ENCODE measurements at regions not wholly inside any gene's neighbourhood (a gene's known extent, or its start where the extent isn't known, plus 50 kb on each side); places are given as distances from the start of the nearest gene placed in this dataset.

DNA sequence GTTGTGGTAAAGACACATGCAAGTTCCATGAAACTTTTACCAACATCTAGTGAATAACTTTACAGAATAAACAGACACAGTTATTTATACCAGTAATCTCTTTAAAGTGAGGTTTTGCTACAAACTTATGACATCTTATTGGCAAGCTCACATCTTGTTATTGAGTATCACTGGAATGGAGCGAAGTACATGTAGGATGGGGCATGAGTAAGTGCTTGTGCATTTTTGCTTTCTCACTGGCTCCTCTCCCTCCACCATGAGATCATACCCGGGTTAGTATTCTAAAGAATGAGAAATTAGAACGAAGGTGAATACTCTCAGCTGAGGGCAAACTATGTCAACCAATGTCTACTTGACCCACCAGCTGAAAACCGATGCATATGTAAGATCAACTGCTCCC is 193.3 kb upstream of the ZNF717 start:
- Histone ChIP-seq H3K9ac (ENCODE audit: insufficient read depth in 1 of 2, low read depth in 2 of 2, low read length in 2 of 2) (no peak overlapping the region), H3K9me3 (replicated peaks; ENCODE audit: control insufficient read depth, insufficient read depth, low read depth, low read length) (no peaks in the 10 kb centered on the region), H3K79me2 (ENCODE audit: control insufficient read depth, insufficient read depth, low read length) (no peaks in the 10 kb centered on the region), H3K27ac (ENCODE audit: extremely low read depth, low read depth, low read length) (no peak overlapping the region), H3K9me1 (ENCODE audit: control insufficient read depth, insufficient read depth, low read length) (no peaks in the 10 kb centered on the region), H3K4me1 (replicated peaks in 1 of 2; ENCODE audit: control insufficient read depth in 2 of 2, insufficient read depth in 2 of 2, low read length in 2 of 2) (no peaks in the 10 kb centered on the region), H3K36me3 (ENCODE audit: control insufficient read depth, insufficient read depth, low read length) (no peaks in the 10 kb centered on the region), H2AFZ (ENCODE audit: low read depth, low read length) (no peak overlapping the region), H3K4me3 (no peak overlapping the region), H3K27me3 (ENCODE audit: control insufficient read depth in 2 of 2, insufficient read depth in 2 of 2, low read length in 2 of 2) (no peaks in the 10 kb centered on the region), H3K4me2 (ENCODE audit: insufficient read depth, low read length) (no peak overlapping the region), H4K20me1 (replicated peaks; ENCODE audit: control insufficient read depth, insufficient read depth, low read length) (no peaks in the 10 kb centered on the region)
- no peak for ATAC-seq
- no TSS peak for BruUV-seq (replicated peaks)
- ChIA-PET CTCF (ENCODE audit: low intra/inter-chr PET ratio) (no interaction called here), POLR2A (no interaction called here)
- FAIRE-seq = no peak
- intact Hi-C loops (cut with micrococcal nuclease) (no loop called here), in situ Hi-C loops (cut with MboI) (loop anchor here (25.0 kb wide), 1 partner anchor 1859 kb away; no protein-coding TSS in a partner anchor)
- TF ChIP-seq POLR2AphosphoS2 (IDR thresholded peaks at IDR 0.05; ENCODE audit: low read length) (no peak), TAF1 (IDR thresholded peaks at IDR 0.05; ENCODE audit: control insufficient read depth, extremely low read depth, insufficient read depth, low read length, severe bottlenecking) (no peak), KLF1 (tag; IDR thresholded peaks at IDR 0.05) (no peak), TRIM28 (IDR thresholded peaks at IDR 0.05) (no peak)
- 0% methylated on average over 4 of the region's 4 CpGs for WGBS (ENCODE audit: insufficient coverage, low coverage, missing lambda C conversion rate)
- DNase-seq (ENCODE audit: extremely low read depth in 1 of 4, low spot score in 3 of 4) = no peak

DNA sequence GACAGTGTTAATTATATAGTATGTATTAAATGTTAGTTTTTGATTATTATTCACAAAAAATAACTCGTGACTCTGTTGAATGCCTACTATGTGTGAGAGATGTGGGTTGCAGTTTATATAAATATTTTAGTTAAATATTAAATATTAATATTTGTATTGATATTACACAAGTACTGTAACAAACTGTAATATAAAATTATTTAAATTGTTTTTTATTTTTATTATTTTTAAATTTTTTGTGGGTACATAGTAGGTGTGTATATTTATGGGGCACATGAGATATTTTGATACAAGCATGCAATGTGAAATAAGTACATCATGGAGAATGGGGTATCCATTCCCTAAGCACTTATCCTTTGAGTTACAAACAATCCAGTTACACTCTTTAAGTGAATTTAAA is 196.1 kb upstream of the ZNF717 start:
- FAIRE-seq (no peak), DNase-seq (ENCODE audit: extremely low read depth in 1 of 4, low spot score in 3 of 4) (no peak), ATAC-seq (no peak)
- CTCF ChIA-PET (ENCODE audit: low intra/inter-chr PET ratio) = no interaction called here
- no peaks in the 10 kb centered on the region for H3K79me2 ChIP-seq (ENCODE audit: control insufficient read depth, insufficient read depth, low read length)
- no peaks in the 10 kb centered on the region for H3K9me3 ChIP-seq (replicated peaks; ENCODE audit: control insufficient read depth, insufficient read depth, low read depth, low read length)
- no peak for TF ChIP-seq POLR2B (IDR thresholded peaks at IDR 0.05; ENCODE audit: low read depth, partially characterized antibody)
- WGBS (ENCODE audit: insufficient coverage, low coverage, missing lambda C conversion rate) = 0% methylated on average over 1 of the region's 1 CpG
- no peaks in the 10 kb centered on the region for H3K4me1 ChIP-seq (replicated peaks in 1 of 2; ENCODE audit: control insufficient read depth in 2 of 2, insufficient read depth in 2 of 2, low read length in 2 of 2)
- intact Hi-C loops (cut with micrococcal nuclease) (no loop called here), in situ Hi-C loops (cut with MboI) (loop anchor here (25.0 kb wide), 1 partner anchor 1856 kb away; no protein-coding TSS in a partner anchor)
- H4K20me1 ChIP-seq (replicated peaks; ENCODE audit: control insufficient read depth, insufficient read depth, low read length) = no peaks in the 10 kb centered on the region
- no peaks in the 10 kb centered on the region for H3K36me3 ChIP-seq (ENCODE audit: control insufficient read depth, insufficient read depth, low read length)
- no peak overlapping the region for H3K9ac ChIP-seq (ENCODE audit: insufficient read depth in 1 of 2, low read depth in 2 of 2, low read length in 2 of 2)
- H3K9me1 ChIP-seq (ENCODE audit: control insufficient read depth, insufficient read depth, low read length) = no peaks in the 10 kb centered on the region
- no peaks in the 10 kb centered on the region for H3K27me3 ChIP-seq (ENCODE audit: control insufficient read depth in 2 of 2, insufficient read depth in 2 of 2, low read length in 2 of 2)
- BruUV-seq (replicated peaks) = no TSS peak
- H3K4me3 ChIP-seq = no peak overlapping the region
- no peak overlapping the region for H3K4me2 ChIP-seq (ENCODE audit: insufficient read depth, low read length)
- H3K27ac ChIP-seq (ENCODE audit: extremely low read depth, low read depth, low read length) = no peak overlapping the region
- POLR2A ChIA-PET = no interaction called here
- no peak overlapping the region for H2AFZ ChIP-seq (ENCODE audit: low read depth, low read length)

Measured in K562 (cell line).